SK-N-SH treated with all-trans-retinoic acid at 6 μM for 48 hours (cell line): ENCODE measurements at regions not wholly inside any gene's neighbourhood (a gene's known extent, or its start where the extent isn't known, plus 50 kb on each side); places are given as distances from the start of the nearest gene placed in this dataset.
A peak's percentile ranks its signal among the peaks of the same experiment; 100 is the strongest.

Experiments used
- ATAC-seq: fragments of 200-7000 bp; cut with Tn5 transposase; 3 replicates; pipeline ENCODE4 v1.9.1; 2020; ENCODE audit warnings: mild to moderate bottlenecking, moderate library complexity
- BACH2 ChIP-seq: fragments of 250-450 bp; sonication (Bioruptor Pico); IDR thresholded peaks from 2 replicates; pipeline ENCODE4 v1.9.0; 2021; ENCODE audit warnings: mild to moderate bottlenecking, borderline replicate concordance
- CREB5 ChIP-seq: fragments of 250-450 bp; sonication (Bioruptor Pico); IDR thresholded peaks from 2 replicates; pipeline ENCODE4 v1.5.1; 2020; ENCODE audit warnings: low read depth, mild to moderate bottlenecking, moderate library complexity
- CSDC2 ChIP-seq: fragments of 250-450 bp; sonication (Bioruptor Pico); IDR thresholded peaks from 2 replicates; pipeline ENCODE4 v1.5.0; 2020; ENCODE audit warnings: mild to moderate bottlenecking, moderate library complexity
- ESRRG ChIP-seq: fragments of 250-450 bp; sonication (Bioruptor Pico); IDR thresholded peaks from 2 replicates; pipeline ENCODE4 v1.6.1; 2021; ENCODE audit warnings: mild to moderate bottlenecking
- GLIS3 ChIP-seq: fragments of 250-450 bp; sonication (Bioruptor Pico); IDR thresholded peaks from 2 replicates; pipeline ENCODE4 v1.5.0; 2020; ENCODE audit warnings: mild to moderate bottlenecking, moderate library complexity
- ISL1 ChIP-seq: fragments of 250-450 bp; sonication (Bioruptor Pico); IDR thresholded peaks from 2 replicates; pipeline ENCODE4 v2.1.2; 2022; ENCODE audit warnings: mild to moderate bottlenecking, moderate library complexity
- PPARA ChIP-seq: fragments of 250-450 bp; sonication (Bioruptor Pico); IDR thresholded peaks from 2 replicates; pipeline ENCODE4 v1.5.0; 2020; ENCODE audit warnings: mild to moderate bottlenecking, borderline replicate concordance
- SNAI2 ChIP-seq: fragments of 250-450 bp; sonication (Bioruptor Pico); IDR thresholded peaks from 2 replicates; pipeline ENCODE4 v1.5.0; 2020; ENCODE audit warnings: mild to moderate bottlenecking, moderate library complexity
- TCF4 ChIP-seq: fragments of 250-450 bp; sonication (Bioruptor Pico); IDR thresholded peaks from 2 replicates; pipeline ENCODE4 v1.8.0; 2021; ENCODE audit warnings: mild to moderate bottlenecking, moderate library complexity, borderline replicate concordance
- TOX ChIP-seq: fragments of 250-450 bp; sonication (Bioruptor Pico); IDR thresholded peaks from 2 replicates; pipeline ENCODE4 v1.8.0; 2021; ENCODE audit warnings: mild to moderate bottlenecking, moderate library complexity, borderline replicate concordance
- TSHZ2 ChIP-seq: fragments of 250-450 bp; sonication (Bioruptor Pico); IDR thresholded peaks from 2 replicates; pipeline ENCODE4 v1.5.0; 2020; ENCODE audit warnings: mild to moderate bottlenecking, moderate library complexity
- ZC3H10 ChIP-seq: fragments of 250-450 bp; sonication (Bioruptor Pico); IDR thresholded peaks from 2 replicates; pipeline ENCODE4 v1.5.1; 2021; ENCODE audit warnings: mild to moderate bottlenecking, moderate library complexity
- ZFP3 ChIP-seq: fragments of 250-450 bp; sonication (Bioruptor Pico); IDR thresholded peaks from 2 replicates; pipeline ENCODE4 v1.5.0; 2020; ENCODE audit warnings: mild to moderate bottlenecking, moderate library complexity
- ZFP30 ChIP-seq: fragments of 450-650 bp; formaldehyde crosslinking; IDR thresholded peaks from 2 replicates; pipeline ENCODE4 v1.5.0; 2022; ENCODE audit warnings: mild to moderate bottlenecking, moderate library complexity
- ZNF565 ChIP-seq: fragments of 450-650 bp; formaldehyde crosslinking; conservative IDR thresholded peaks from 2 replicates; pipeline ENCODE4 v1.5.0; 2020; ENCODE audit warnings: low read depth, mild to moderate bottlenecking, moderate library complexity
- ZNF70 ChIP-seq: fragments of 450-650 bp; formaldehyde crosslinking; IDR thresholded peaks from 2 replicates; pipeline ENCODE4 v1.5.0; 2020; ENCODE audit warnings: mild to moderate bottlenecking, moderate library complexity
- ZNF8 ChIP-seq: fragments of 450-650 bp; formaldehyde crosslinking; IDR thresholded peaks from 2 replicates; pipeline ENCODE4 v1.5.0; 2020; ENCODE audit warnings: mild to moderate bottlenecking, moderate library complexity
- TF ChIP-seq, protein P1 (sequence below): fragments of 250-450 bp; sonication (Bioruptor Pico); IDR thresholded peaks from 2 replicates; pipeline ENCODE4 v1.8.0; 2021; ENCODE audit warnings: low read depth, mild to moderate bottlenecking, moderate library complexity, borderline replicate concordance

DNA sequence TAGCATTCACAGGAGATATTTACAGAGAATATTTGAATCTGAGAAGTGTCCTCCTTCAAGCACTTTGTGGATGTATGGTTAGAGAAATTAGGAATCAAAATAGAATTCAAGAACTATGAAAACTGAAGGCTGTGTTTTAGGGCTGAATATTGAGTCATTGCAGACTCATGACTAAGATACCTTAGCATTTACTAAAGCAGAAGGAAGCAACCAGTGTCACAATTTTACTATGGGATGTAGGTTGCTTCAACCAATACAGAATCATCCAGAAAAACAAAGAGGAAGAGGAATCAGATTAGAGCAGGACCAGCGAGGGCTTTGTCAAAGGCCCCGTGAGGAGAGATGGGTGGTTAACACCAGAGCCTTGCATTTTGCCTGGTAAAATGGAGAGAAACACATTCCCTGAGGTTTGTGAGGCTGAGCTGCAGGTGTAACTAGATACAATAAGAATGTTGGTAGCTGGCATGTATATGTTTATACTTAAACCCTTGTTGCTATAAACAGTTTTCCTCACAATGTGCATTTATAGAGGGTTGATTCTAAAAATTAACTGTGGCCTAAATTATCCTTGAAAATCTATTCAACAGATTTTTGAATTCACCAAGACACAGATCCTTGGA is 518.1 kb downstream of the AGTPBP1 start:
- TF ChIP-seq, protein P1, sequence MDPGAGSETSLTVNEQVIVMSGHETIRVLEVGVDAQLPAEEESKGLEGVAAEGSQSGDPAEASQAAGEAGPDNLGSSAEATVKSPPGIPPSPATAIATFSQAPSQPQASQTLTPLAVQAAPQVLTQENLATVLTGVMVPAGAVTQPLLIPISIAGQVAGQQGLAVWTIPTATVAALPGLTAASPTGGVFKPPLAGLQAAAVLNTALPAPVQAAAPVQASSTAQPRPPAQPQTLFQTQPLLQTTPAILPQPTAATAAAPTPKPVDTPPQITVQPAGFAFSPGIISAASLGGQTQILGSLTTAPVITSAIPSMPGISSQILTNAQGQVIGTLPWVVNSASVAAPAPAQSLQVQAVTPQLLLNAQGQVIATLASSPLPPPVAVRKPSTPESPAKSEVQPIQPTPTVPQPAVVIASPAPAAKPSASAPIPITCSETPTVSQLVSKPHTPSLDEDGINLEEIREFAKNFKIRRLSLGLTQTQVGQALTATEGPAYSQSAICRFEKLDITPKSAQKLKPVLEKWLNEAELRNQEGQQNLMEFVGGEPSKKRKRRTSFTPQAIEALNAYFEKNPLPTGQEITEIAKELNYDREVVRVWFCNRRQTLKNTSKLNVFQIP, result no peak
- TF ChIP-seq ESRRG (CRISPR knock-in tag) (no peak), TOX (CRISPR knock-in tag) (no peak)
- peak; percentile 59 for ATAC-seq

DNA sequence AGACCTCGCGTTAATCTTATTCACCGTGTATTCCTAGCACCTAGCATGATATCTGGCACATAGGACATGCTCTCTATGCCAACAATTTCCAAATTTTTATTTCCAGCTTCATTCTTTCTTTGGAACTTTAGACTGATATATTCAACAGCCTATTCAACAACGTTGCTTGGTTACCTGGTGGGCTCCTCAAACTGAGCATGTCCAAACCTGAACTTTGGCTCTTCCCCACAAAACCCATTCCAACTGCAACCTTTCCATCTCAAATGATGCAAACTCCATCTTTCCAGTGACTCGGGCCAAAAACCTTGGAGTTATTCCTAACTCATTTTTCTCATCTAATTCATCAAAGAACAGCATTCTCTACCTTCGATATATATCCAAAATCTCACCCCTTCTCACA is 525.2 kb downstream of the AGTPBP1 start:
- no peak for ATAC-seq
- no peak for TF ChIP-seq SNAI2 (CRISPR knock-in tag)
- no peak for TF ChIP-seq TCF4
- TF ChIP-seq ZNF70, result no peak
- TF ChIP-seq ESRRG (CRISPR knock-in tag), result no peak
- no peak for TF ChIP-seq CREB5
- TF ChIP-seq, protein P1, result no peak
- TF ChIP-seq, all 23 proteins: peak for 0

- TF ChIP-seq CSDC2 (CRISPR knock-in tag) (no peak), ZFP30 (CRISPR knock-in tag) (no peak), ZNF565 (CRISPR knock-in tag) (no peak), ZC3H10 (no peak), PPARA (CRISPR knock-in tag) (no peak), TCF4 (no peak), SNAI2 (CRISPR knock-in tag) (no peak), ISL1 (CRISPR knock-in tag) (no peak)
- no peak for ATAC-seq
These were observed 525.8 kb downstream of the AGTPBP1 start for GRCh38 chr9:85215961-85216360.

GRCh38 chr9:85215416-85215815 is 526.3 kb downstream of the AGTPBP1 start:
- ATAC-seq, result no peak
- TF ChIP-seq CREB5 (no peak), ZNF8 (no peak), BACH2 (CRISPR knock-in tag) (no peak), TOX (CRISPR knock-in tag) (no peak), ZNF70 (no peak), ZC3H10 (no peak), ZFP3 (CRISPR knock-in tag) (no peak)
- TF ChIP-seq, protein P1, result no peak

DNA sequence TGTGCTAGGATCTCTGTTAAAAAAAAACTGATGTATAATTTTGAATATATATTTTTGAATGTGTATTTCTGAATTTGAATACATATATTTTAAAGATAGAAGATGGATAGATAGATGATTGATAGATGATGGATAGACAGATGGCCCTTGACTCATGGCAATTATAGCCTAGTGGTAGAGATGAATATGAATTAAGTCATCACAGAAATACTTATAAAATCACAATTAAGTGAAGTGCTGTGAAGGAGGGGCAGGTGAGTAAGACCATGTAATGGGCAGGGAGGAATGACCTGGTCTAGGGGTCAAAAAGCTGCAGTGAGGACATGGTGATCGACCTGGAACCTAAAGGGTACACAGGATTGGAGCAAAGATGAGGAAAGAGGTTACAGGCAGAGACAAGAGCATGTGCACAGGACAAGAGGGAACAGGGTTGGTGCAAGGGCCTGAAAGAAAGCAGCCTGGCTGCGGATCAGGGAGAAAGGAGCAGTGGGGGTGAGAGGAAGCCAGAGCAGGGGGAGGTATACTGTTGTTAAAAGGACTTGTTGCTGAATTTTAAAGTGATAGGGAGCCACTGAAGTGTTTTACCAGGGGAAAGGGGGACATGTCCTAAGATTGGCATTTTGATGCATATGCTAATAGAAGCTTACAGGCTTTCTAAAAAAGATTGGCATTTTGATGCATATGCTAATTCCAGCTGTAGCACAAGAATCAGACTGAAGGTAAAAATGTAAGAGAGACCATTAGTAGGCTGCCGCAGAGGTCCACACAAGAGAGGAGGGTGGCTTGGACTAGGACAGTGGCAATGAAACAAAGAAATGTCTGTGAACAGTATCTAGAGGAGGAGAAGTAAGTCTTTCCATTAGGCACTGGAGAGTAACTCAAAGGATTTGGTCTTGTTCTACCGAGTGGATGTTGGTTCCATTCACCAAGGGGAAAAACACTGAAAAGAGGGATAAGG is 527.8 kb downstream of the AGTPBP1 start:
- no peak for ATAC-seq
- TF ChIP-seq TSHZ2 (CRISPR knock-in tag), result no peak
- TF ChIP-seq ISL1 (CRISPR knock-in tag), result peak; percentile 71
- no peak for TF ChIP-seq ESRRG (CRISPR knock-in tag)
- TF ChIP-seq ZC3H10, result no peak
- no peak for TF ChIP-seq GLIS3 (CRISPR knock-in tag)
